Stimulated activated memory B cell treated with anti-CD40 and anti-IgM and Interleukin-4, amounts not matched to agents 10 μg/mL and 1 μg/mL and 100 μg/mL, for 72 hours (primary cell): ENCODE measurements at regions not wholly inside any gene's neighbourhood (a gene's known extent, or its start where the extent isn't known, plus 50 kb on each side); places are given as distances from the start of the nearest gene placed in this dataset.
"Not testable (repeated sequence)": the region's sequence is repeated elsewhere in the genome, so short reads cannot be mapped to it uniquely, and the experiment has no call there.

Source experiments
- ATAC-seq: fragments of 150-1000 bp; cut with Tn5 transposase; 2 replicates; pipeline ENCODE4 v1.10.0; 2021
- H3K27ac Mint-ChIP-seq: one replicate; pipeline ENCODE4 v1.8.0; 2022; ENCODE audit warnings: mild to moderate bottlenecking, mixed read lengths
- H3K27me3 Mint-ChIP-seq: one replicate; pipeline ENCODE4 v1.8.0; 2022; ENCODE audit warnings: mixed read lengths
- H3K36me3 Mint-ChIP-seq: one replicate; pipeline ENCODE4 v1.8.0; 2022; ENCODE audit warnings: mixed read lengths
- H3K4me1 Mint-ChIP-seq: one replicate; pipeline ENCODE4 v1.8.0; 2022; ENCODE audit warnings: mixed read lengths
- H3K4me3 Mint-ChIP-seq: one replicate; pipeline ENCODE4 v1.8.0; 2022; ENCODE audit warnings: mild to moderate bottlenecking, moderate library complexity, mixed read lengths
- H3K9me3 Mint-ChIP-seq: one replicate; pipeline ENCODE4 v1.8.0; 2022; ENCODE audit warnings: mixed read lengths

DNA sequence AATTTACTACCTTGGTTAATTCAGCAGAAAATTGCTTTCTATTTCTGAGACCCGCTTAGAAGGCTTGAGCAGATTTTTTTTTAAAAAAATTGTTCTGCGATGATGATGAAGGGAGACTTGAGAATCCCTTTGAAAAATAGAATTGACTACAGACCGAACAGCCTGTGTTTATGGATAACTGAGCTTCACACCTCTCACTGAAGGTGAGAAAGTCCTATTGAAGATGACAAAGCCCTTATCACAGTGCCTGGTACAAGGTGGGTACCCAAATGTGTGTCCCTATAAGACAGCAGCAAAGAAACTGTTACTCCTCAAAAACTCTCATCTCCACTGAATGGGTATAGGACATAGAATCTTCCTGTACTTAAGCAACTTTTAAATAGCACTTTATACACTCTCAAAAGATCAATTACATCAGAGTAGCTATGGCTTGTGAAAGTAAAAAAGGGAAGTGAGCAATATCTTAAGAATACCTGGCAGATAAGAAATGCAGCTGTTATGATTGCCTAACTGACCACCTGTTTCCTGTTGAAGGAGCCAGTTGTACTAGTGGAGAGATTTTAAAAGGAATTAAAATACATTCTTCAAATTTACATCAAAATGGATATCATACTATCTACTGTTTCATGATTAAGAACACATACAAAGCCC lies 419.7 kb downstream of the CHSY3 start:
- Mint-ChIP-seq H3K27me3 (no peaks in the 10 kb centered on the region), H3K9me3 (peaks cover 18% of the 10 kb centered on the region), H3K4me3 (no peak overlapping the region), H3K4me1 (peaks cover 11% of the 10 kb centered on the region), H3K27ac (no peak overlapping the region), H3K36me3 (no peaks in the 10 kb centered on the region)
- ATAC-seq: peak; percentile 91

DNA sequence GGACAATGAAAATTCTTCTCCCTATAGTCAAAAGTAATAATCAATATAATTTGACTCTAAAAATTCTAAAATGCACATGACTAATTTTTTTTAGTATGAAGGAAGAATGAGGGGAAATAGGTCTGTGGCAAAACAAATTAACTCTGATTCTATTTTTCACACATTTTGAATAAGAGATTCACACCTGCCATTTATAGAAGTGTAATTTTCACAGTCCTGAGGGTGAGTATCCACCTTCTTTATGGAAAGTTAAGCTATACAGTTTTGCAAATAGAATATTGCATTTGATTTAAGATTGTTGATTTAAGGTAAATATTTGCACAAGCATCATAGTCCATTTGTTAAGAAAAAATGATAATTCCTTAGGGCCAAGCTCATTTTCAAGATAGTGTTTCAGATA lies 417.7 kb downstream of the CHSY3 start:
- no peak for ATAC-seq
- peaks cover 11% of the 10 kb centered on the region for H3K4me1 Mint-ChIP-seq
- H3K9me3 Mint-ChIP-seq: peaks cover 13% of the 10 kb centered on the region
- H3K27ac Mint-ChIP-seq: no peak overlapping the region
- H3K36me3 Mint-ChIP-seq: no peaks in the 10 kb centered on the region
- H3K4me3 Mint-ChIP-seq: no peak overlapping the region
- no peaks in the 10 kb centered on the region for H3K27me3 Mint-ChIP-seq

DNA sequence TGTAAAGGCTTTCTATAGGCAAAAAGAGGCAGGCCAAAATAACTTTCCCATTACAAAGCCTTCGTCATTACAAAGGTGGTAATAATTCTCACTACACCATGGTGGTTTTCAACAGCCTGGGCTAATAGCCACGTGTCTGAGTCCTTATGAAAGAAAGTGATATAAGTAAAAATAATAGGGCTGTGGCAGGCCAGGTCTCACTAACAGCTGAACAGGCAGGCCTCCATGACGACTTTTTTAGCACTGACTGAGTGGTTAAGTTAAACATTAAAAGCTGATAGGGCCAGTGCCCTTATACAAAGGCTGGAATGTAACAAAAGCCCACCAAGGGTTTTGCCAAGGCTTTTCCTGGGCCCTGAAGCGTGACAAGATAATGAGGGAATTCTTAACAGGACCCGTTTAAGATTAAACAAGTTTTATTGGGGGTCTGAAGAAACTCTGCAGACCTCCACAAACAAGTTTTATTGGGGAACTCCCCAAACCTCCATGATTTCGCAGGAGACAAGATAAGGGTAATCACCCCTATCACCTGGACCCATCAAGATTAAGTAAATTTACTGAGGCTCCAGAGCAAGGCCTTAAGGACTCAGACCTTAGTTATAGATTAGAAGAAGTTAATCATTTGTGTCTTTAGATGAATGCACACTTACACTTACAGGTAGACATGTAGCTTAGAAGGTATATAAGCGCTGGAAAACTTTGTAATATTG lies 412.9 kb downstream of the CHSY3 start:
- H3K27ac Mint-ChIP-seq: no peak overlapping the region
- H3K27me3 Mint-ChIP-seq: no peaks in the 10 kb centered on the region
- no peaks in the 10 kb centered on the region for H3K36me3 Mint-ChIP-seq
- H3K4me1 Mint-ChIP-seq: no peaks in the 10 kb centered on the region
- peaks cover 18% of the 10 kb centered on the region for H3K9me3 Mint-ChIP-seq
- no peak for ATAC-seq
- H3K4me3 Mint-ChIP-seq: no peak overlapping the region

DNA sequence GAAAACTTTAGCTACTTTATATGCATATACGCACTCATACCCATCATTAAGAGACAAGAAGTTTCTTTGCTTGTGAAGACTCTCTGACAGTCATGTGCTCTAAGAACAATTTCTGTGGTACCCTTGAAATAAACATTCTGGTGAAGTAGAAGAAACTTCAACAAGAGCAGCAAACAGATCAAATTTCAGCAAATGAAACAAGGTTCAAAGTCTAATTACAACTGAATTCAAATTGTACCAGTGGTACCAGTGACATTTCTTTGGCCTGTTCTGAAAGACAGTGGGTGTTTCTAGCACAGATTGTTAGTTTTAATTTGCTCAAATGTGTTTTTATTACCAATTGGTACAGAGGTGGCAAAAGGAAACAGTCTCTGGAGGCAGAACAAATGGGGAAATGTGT lies 391.0 kb downstream of the CHSY3 start:
- Mint-ChIP-seq H3K9me3 (peaks cover 3% of the 10 kb centered on the region), H3K4me1 (peaks cover 6% of the 10 kb centered on the region), H3K27ac (no peak overlapping the region), H3K4me3 (no peak overlapping the region), H3K36me3 (no peaks in the 10 kb centered on the region), H3K27me3 (no peaks in the 10 kb centered on the region)
- ATAC-seq: no peak

DNA sequence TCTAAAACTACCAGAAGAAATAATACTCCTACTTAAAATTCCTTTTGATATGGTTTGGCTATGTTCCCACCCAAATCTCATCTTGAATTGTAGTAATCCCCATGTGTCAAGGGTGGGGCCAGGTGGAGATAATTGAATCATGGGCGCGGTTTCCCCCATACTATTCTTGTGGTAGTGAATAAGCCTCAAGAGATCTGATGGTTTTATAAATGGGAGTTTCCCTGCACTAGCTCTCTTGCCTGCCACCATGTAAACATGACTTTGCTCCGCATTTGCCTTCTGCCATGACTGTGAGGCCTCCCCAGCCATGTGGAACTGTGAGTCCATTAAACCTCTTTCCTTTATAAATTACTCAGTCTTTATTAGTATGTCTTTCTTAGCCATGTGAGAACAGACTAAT lies 390.5 kb downstream of the CHSY3 start:
- not testable (repeated sequence) for H3K36me3 Mint-ChIP-seq, H3K27me3 Mint-ChIP-seq, H3K4me1 Mint-ChIP-seq, H3K9me3 Mint-ChIP-seq, H3K4me3 Mint-ChIP-seq, ATAC-seq, H3K27ac Mint-ChIP-seq

DNA sequence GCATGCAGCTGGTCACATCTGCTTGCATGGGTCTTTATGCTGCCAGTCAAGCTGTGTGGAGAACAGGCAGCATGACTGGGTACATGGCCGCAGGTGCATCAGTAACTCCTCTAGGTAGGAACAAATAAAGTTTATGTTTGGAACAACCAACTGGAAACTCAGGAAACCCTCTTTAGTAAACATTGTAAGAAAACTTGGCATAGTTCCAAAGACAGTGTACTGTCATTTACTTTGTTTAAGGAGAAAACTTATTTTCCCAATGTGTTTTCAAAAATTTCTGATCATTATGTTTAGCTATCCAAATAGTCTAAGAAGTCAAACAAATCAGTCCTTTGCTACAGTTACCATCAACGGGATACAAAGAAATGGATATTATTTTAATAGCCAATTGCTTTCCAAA lies 386.0 kb downstream of the CHSY3 start:
- no peak for ATAC-seq
- H3K27ac Mint-ChIP-seq: no peak overlapping the region
- peaks cover 6% of the 10 kb centered on the region for H3K4me1 Mint-ChIP-seq
- H3K4me3 Mint-ChIP-seq: no peak overlapping the region
- no peaks in the 10 kb centered on the region for H3K27me3 Mint-ChIP-seq
- H3K9me3 Mint-ChIP-seq: peaks cover 3% of the 10 kb centered on the region
- H3K36me3 Mint-ChIP-seq: no peaks in the 10 kb centered on the region

DNA sequence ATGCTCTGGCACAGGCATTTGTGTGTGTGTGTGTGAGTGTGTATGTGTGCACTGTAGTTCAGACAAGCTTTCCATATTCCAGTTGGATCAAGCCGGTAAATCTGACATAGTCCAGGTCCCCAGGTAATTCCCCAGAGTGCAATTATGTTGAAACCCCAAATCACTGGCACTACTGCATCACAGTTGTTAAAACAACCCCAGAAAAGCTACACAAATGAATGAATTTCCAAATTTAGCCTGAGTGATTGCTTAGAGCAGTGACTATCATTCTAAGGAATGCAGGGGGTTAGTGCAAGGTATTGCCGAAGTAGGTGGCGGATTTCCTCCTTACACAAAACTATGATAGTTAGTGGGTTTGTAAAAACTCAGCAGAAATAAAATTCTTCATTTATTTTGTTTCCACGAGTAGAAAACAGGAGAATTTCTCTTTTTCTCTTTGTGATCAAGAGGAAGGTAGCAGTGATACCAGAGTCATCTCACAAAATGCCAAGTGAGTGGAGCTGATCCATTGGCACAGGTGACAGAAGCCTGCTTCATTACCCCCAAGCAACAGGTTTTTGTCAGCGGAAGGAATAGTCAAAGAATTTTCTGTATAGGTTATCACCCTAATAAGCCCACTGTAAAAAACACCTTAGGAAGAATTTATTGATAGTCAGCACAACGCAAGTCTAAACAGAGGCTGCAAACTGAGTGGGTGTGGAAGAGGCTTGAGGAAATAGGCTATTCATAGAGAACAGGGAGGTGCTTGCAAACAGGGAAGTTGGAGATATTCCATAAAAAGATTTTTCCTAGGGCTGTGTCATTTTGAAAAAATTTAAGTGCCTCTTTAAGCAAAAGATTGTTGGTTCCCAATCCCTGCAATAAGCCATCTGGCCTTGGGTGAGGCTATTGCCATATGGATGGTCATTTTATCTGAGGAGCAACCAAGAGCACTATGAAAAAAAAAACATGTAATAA lies 385.1 kb downstream of the CHSY3 start:
- Mint-ChIP-seq H3K4me3 (no peak overlapping the region), H3K9me3 (no peaks in the 10 kb centered on the region), H3K4me1 (no peaks in the 10 kb centered on the region), H3K27ac (no peak overlapping the region), H3K27me3 (no peaks in the 10 kb centered on the region), H3K36me3 (no peaks in the 10 kb centered on the region)
- no peak for ATAC-seq

DNA sequence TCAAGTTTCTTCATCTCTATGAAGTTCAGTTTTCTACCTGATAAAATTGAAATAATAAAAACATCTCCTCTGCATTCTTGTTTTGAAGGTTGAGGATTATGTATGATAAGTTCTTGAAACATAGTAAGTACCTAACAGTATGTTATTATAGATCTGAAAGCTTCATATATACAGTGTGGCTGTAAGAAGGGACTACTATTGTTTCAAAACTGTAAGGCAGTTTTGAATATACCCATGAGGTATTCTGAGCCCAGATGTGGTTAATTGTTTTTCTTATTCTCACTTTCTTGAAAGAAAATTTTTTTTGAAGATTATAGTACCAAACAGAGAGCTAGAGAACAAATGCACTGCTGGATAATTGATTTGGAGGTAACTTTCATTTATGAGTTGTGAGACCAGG lies 383.2 kb downstream of the CHSY3 start:
- no peak overlapping the region for H3K4me3 Mint-ChIP-seq
- H3K4me1 Mint-ChIP-seq: no peaks in the 10 kb centered on the region
- H3K36me3 Mint-ChIP-seq: no peaks in the 10 kb centered on the region
- no peaks in the 10 kb centered on the region for H3K9me3 Mint-ChIP-seq
- ATAC-seq: no peak
- no peaks in the 10 kb centered on the region for H3K27me3 Mint-ChIP-seq
- H3K27ac Mint-ChIP-seq: no peak overlapping the region

DNA sequence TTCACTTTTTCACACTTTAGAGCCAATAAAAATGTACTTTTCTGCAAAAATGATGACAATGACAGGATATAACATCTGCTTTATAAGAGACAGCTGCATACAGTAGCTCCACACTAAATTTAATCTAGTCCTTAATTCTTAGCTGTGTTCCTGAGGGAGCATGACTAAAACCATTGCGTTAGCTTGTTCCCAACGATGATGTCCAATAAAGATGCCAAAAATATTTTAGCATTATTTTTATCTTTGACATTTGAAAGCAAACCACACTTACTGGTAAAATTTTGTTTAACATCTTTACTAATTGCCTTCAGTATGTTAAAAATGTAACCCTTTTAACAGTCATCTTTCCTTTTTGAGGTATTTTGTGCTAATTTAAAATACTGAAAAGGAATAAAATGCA lies 382.7 kb downstream of the CHSY3 start:
- Mint-ChIP-seq H3K27ac (no peak overlapping the region), H3K9me3 (no peaks in the 10 kb centered on the region), H3K4me3 (no peak overlapping the region), H3K36me3 (no peaks in the 10 kb centered on the region), H3K27me3 (no peaks in the 10 kb centered on the region), H3K4me1 (no peaks in the 10 kb centered on the region)
- no peak for ATAC-seq

DNA sequence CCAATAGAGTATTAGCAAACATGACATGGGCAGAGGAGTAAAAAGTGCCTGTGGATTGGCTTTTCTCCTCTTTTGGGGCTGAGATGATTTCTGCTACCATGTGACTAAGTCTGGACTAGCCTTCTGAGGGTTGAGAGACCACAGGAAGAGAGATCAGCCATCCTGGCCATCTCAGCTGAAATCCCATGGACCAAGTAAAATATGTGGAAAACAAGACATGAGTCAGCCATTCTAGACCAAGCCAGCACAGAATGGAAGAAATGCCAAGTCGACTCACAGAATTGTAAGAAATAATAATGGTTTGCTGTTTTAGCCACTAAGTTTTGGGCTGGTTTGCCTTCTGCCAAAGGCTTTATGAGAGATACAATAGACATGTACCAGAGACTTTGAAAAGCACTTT lies 377.8 kb downstream of the CHSY3 start:
- Mint-ChIP-seq H3K4me3 (no peak overlapping the region), H3K4me1 (no peaks in the 10 kb centered on the region), H3K36me3 (no peaks in the 10 kb centered on the region), H3K27me3 (no peaks in the 10 kb centered on the region), H3K27ac (no peak overlapping the region), H3K9me3 (no peaks in the 10 kb centered on the region)
- ATAC-seq: no peak

DNA sequence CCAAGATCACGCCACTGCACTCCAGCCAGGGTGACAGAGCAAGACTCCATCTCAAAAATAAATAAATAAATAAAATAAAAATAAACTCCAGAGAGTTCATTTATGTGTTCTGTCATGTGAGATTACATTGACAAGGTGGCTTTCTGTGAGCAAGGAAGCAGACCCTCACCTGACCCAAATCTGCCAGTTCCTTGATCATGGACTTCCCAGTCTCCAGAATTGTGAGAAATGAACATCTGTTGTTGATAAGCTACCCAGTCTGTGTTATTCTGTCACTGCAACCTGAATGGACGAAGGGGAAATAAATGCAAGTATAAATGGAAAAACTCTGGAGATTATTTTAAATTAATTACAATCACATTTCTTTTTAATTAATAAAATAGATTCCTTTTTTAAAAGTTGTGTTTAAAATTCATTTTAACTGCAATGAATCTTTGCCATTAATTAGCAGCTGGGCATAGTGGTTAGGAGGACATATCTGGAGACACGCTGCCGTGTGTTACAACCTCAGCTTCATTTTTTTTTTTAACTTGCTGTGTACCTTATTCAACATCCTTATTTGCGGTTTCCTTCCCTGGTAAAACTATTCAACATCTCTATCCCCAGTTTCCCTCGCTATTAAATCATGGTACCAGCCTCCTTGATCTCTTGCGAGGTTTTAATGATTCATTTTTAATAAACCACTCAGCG lies 376.4 kb downstream of the CHSY3 start:
- Mint-ChIP-seq H3K9me3 (no peaks in the 10 kb centered on the region), H3K27ac (no peak overlapping the region), H3K4me1 (no peaks in the 10 kb centered on the region), H3K4me3 (no peak overlapping the region), H3K36me3 (no peaks in the 10 kb centered on the region), H3K27me3 (no peaks in the 10 kb centered on the region)
- ATAC-seq: no peak

DNA sequence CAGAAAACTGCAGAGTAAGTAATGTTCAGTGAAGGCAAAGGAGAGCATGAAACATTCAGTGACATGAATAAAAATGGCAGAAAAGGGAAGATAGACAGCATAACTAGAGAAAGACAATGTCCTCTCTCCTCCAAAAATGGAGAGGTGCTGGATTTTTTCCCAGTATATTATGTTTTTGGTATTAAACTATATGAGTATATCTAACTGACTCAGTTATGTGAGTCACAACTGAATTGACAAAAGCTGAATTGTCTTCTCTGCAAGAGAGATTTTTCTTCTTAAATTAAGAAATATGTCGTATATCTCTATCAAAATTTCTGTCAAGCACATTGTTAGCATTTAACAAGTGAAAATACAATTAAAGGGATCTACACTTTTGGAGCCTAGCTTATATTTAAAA lies 375.1 kb downstream of the CHSY3 start:
- H3K27me3 Mint-ChIP-seq: no peaks in the 10 kb centered on the region
- no peaks in the 10 kb centered on the region for H3K9me3 Mint-ChIP-seq
- no peaks in the 10 kb centered on the region for H3K36me3 Mint-ChIP-seq
- no peak overlapping the region for H3K27ac Mint-ChIP-seq
- H3K4me3 Mint-ChIP-seq: no peak overlapping the region
- ATAC-seq: no peak
- H3K4me1 Mint-ChIP-seq: no peaks in the 10 kb centered on the region

DNA sequence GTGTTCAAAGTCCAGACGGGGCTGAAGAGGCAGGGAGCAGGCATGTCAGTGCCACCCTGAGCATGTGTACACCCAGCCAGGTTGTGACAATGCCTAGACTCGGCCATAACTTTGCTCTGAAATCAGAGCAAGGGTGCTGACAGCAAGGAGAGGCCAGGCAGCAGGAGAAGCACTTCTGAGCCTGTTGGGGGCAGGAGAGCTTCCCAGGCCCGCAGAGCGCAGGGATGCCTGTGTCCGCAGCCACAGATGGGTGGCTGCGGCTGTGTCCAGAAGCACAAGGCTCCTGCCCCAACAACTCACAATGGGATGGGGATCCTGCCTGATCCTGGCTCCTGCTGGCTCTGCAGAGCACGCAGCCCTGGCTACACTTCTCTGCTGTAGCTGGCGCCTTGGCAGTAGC lies 373.9 kb downstream of the CHSY3 start:
- Mint-ChIP-seq H3K27ac (no peak overlapping the region), H3K36me3 (no peaks in the 10 kb centered on the region), H3K9me3 (no peaks in the 10 kb centered on the region), H3K4me3 (no peak overlapping the region), H3K4me1 (no peaks in the 10 kb centered on the region), H3K27me3 (no peaks in the 10 kb centered on the region)
- ATAC-seq: peak; percentile 19

DNA sequence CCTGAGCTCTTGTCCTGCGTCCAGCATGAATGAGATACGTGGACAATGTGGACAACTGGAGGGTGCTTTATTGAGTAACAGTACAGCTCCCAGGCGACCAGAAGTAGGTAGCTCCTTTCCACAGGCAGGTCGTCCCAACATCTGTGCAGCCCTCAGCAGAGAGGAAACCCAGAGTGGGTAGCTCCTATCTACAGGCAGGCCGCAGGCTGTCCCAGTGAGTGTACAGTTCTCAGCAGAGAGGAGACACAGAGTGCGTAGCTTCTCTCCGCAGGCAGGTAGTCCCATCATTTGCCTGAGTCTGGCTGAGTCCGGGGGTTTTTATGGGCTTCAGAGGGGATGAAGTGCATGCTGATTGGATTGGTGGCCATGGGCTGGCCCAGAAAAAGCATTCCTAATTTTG lies 373.3 kb downstream of the CHSY3 start:
- H3K4me3 Mint-ChIP-seq: no peak overlapping the region
- H3K27me3 Mint-ChIP-seq: no peaks in the 10 kb centered on the region
- ATAC-seq: peak; percentile 52
- no peaks in the 10 kb centered on the region for H3K9me3 Mint-ChIP-seq
- no peaks in the 10 kb centered on the region for H3K36me3 Mint-ChIP-seq
- no peaks in the 10 kb centered on the region for H3K4me1 Mint-ChIP-seq
- H3K27ac Mint-ChIP-seq: no peak overlapping the region

DNA sequence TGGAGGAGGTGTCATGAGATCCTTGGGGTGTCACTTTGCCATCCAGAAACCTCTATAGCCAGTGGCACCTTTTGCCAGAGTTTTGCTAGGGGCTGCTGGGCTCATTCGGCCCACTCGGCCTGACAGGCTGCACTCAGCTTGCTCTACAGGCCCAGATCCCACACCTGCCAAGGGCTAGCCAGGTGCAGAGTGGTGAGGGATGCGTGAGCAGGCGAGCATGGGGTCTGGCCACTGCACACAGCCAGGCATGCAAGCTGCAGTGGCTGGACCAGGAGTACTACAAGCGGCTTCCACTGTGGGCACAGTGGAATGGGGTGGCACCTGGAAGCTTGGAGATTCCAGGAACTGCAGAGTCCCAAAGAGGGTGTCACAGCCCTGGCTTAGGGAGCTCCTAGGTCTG lies 372.7 kb downstream of the CHSY3 start:
- peak; percentile 28 for ATAC-seq
- Mint-ChIP-seq H3K4me1 (no peaks in the 10 kb centered on the region), H3K27me3 (no peaks in the 10 kb centered on the region), H3K36me3 (no peaks in the 10 kb centered on the region), H3K27ac (no peak overlapping the region), H3K9me3 (no peaks in the 10 kb centered on the region), H3K4me3 (no peak overlapping the region)
